HCT116 (cell line): ENCODE measurements at regions not wholly inside any gene's neighbourhood (a gene's known extent, or its start where the extent isn't known, plus 50 kb on each side); places are given as distances from the start of the nearest gene placed in this dataset.
A peak's percentile ranks its signal among the peaks of the same experiment; 100 is the strongest.

Source experiments
- ATAC-seq: fragments of 200-7000 bp; cut with Tn5 transposase; 2 replicates; pipeline ENCODE4 v1.9.1; 2020; ENCODE audit warnings: mild to moderate bottlenecking, moderate library complexity
- BruUV-seq: library from RNA; stranded (reverse); fragments of 400-500 nt; replicated peaks from 2 replicates; lab custom pipeline; 2021; lab: Mats Ljungman, UMichigan
- CTCF ChIA-PET: fragments of 300-600 bp; sonication (Branson Sonifier 250); formaldehyde crosslinking; loops from one replicate; lab custom pipeline; 2021; ENCODE audit warnings: antibody characterized with exemption; lab: Charles Lee
- POLR2A ChIA-PET: fragments of 300-600, 350-600 bp; sonication (Branson Sonifier 250); formaldehyde crosslinking; loops from one replicate; lab custom pipeline; 2021; ENCODE audit warnings: antibody characterized with exemption; lab: Charles Lee
- RAD21 ChIA-PET, 2 experiments: fragments of 300-600 bp; sonication (Branson Sonifier 250); formaldehyde crosslinking; loops; one replicate each; lab custom pipeline; 2023; ENCODE audit warnings: low total read pairs in 2 of 2; ENCODE audit not compliant: uncharacterized antibody in 2 of 2, unreplicated experiment in 2 of 2, low non-redundant PET in 1 of 2; lab: Charles Lee
- DNase-seq: peaks from one replicate; pipeline ENCODE4 v3.0.0-alpha.2; 2010; ENCODE audit warnings: low read depth, low spot score
- H2AFZ ChIP-seq: fragments of 200-600 bp; shearing (Covaris generic), sonication (generic); 2 replicates; pipeline ENCODE4 v1.6.1; 2017; ENCODE audit warnings: low read depth, mixed run types, mixed read lengths, antibody characterized with exemption, low read length; ENCODE audit not compliant: poor library complexity, severe bottlenecking
- H3K27ac ChIP-seq: 2 replicates; pipeline ENCODE4 v1.5.1; 2012; ENCODE audit warnings: low read depth, low read length
- H3K27me3 ChIP-seq: fragments of 200-600 bp; sonication (generic); 2 replicates; pipeline ENCODE4 v1.6.1; 2016; ENCODE audit warnings: mixed run types, low read length, mixed read lengths; ENCODE audit not compliant: insufficient read depth
- H3K36me3 ChIP-seq, 2 experiments: fragments of 200-500 bp in 1 of 2; fragments of 200-600 bp in 1 of 2; sonication (Bioruptor generic) in 1 of 2; sonication (generic) in 1 of 2; 2 replicates each; pipeline versions ENCODE4 v1.5.1 to v1.6.1; 2014 to 2016; ENCODE audit warnings: low read length in 2 of 2, inconsistent platforms in 1 of 2, mixed read lengths in 1 of 2, mixed run types in 1 of 2; ENCODE audit not compliant: insufficient read depth in 2 of 2, control insufficient read depth in 1 of 2
- H3K4me1 ChIP-seq, 2 experiments: fragments of 200-600 bp in 1 of 2; sonication (generic) in 1 of 2; 2 replicates each; pipeline versions ENCODE4 v1.5.1 to v1.6.1; 2012 to 2017; ENCODE audit warnings: low read length in 2 of 2, inconsistent platforms in 1 of 2, mild to moderate bottlenecking in 1 of 2, mixed read lengths in 1 of 2, mixed run types in 1 of 2, moderate library complexity in 1 of 2; ENCODE audit not compliant: insufficient read depth in 2 of 2, control insufficient read depth in 1 of 2
- H3K4me2 ChIP-seq: fragments of 200-600 bp; sonication (generic); 2 replicates; pipeline ENCODE4 v1.6.1; 2017; ENCODE audit warnings: mixed run types, low read length, mixed read lengths
- H3K4me3 ChIP-seq, 2 experiments: fragments of 200-600 bp in 1 of 2; sonication (generic) in 1 of 2; replicated peaks in 1 of 2; 2 replicates each; pipeline ENCODE4 v1.5.1; 2011 to 2016; ENCODE audit warnings: low read length in 2 of 2, control low read depth in 1 of 2, low read depth in 1 of 2, mild to moderate bottlenecking in 1 of 2, mixed read lengths in 1 of 2, mixed run types in 1 of 2
- H3K79me2 ChIP-seq: fragments of 200-600 bp; sonication (generic); 2 replicates; pipeline ENCODE4 v1.6.1; 2017; ENCODE audit warnings: mild to moderate bottlenecking, mixed run types, low read length, moderate library complexity, mixed read lengths; ENCODE audit not compliant: insufficient read depth
- H3K9ac ChIP-seq: fragments of 200-600 bp; sonication (generic); 2 replicates; pipeline ENCODE4 v1.6.1; 2016; ENCODE audit warnings: low read length, mixed read lengths
- H3K9me2 ChIP-seq: fragments of 200-600 bp; sonication (generic), shearing (Covaris generic); 2 replicates; pipeline ENCODE4 v1.6.1; 2017; ENCODE audit warnings: mixed run types, mild to moderate bottlenecking, moderate library complexity; ENCODE audit not compliant: insufficient read depth
- H3K9me3 ChIP-seq, 2 experiments: fragments of 200-500 bp in 1 of 2; fragments of 200-600 bp in 1 of 2; sonication (Bioruptor generic) in 1 of 2; sonication (generic) in 1 of 2; 2 replicates each; pipeline ENCODE4 v1.6.1; 2014 to 2017; ENCODE audit warnings: low read length in 2 of 2, mixed read lengths in 2 of 2, inconsistent platforms in 1 of 2, low read depth in 1 of 2, mild to moderate bottlenecking in 1 of 2, mixed run types in 1 of 2, moderate library complexity in 1 of 2; ENCODE audit not compliant: control insufficient read depth in 1 of 2, insufficient read depth in 1 of 2
- H4K20me1 ChIP-seq: fragments of 200-600 bp; sonication (generic), shearing (Covaris generic); 2 replicates; pipeline ENCODE4 v1.6.1; 2017; ENCODE audit warnings: mixed run types, mild to moderate bottlenecking, moderate library complexity; ENCODE audit not compliant: insufficient read depth
- ATF3 ChIP-seq: IDR thresholded peaks from 2 replicates; pipeline ENCODE4 v1.6.1; 2012
- CBX3 ChIP-seq: IDR thresholded peaks from 2 replicates; pipeline ENCODE4 v1.6.1; 2012; ENCODE audit warnings: low read depth
- CEBPB ChIP-seq: IDR thresholded peaks from 2 replicates; pipeline ENCODE4 v1.6.1; 2012; ENCODE audit warnings: low read depth
- EGR1 ChIP-seq: IDR thresholded peaks from 2 replicates; pipeline ENCODE4 v1.6.1; 2012; ENCODE audit warnings: low read depth
- EZH2 ChIP-seq: fragments of 200-600 bp; sonication (generic); IDR thresholded peaks from 2 replicates; pipeline ENCODE4 v1.6.1; 2017; ENCODE audit warnings: antibody characterized with exemption, mixed run types
- EZH2phosphoT487 ChIP-seq: fragments of 200-600 bp; IDR thresholded peaks from 2 replicates; pipeline ENCODE4 v1.6.1; 2018; ENCODE audit warnings: antibody characterized with exemption, borderline replicate concordance
- FOSL1 ChIP-seq: IDR thresholded peaks from 2 replicates; pipeline ENCODE4 v1.6.1; 2012; ENCODE audit warnings: low read depth
- JUND ChIP-seq: IDR thresholded peaks from 2 replicates; pipeline ENCODE4 v1.6.1; 2012
- MAX ChIP-seq: IDR thresholded peaks from 2 replicates; pipeline ENCODE4 v1.6.1; 2012
- POLR2A ChIP-seq: IDR thresholded peaks from 2 replicates; pipeline ENCODE4 v1.7.0; 2011; ENCODE audit warnings: borderline replicate concordance; ENCODE audit not compliant: insufficient read depth, insufficient read length; ENCODE audit errors: extremely low read depth
- POLR2AphosphoS5 ChIP-seq: IDR thresholded peaks from 2 replicates; pipeline ENCODE4 v1.6.1; 2011; ENCODE audit warnings: mild to moderate bottlenecking, low read depth, low read length, moderate library complexity
- RAD21 ChIP-seq: IDR thresholded peaks from 2 replicates; pipeline ENCODE4 v1.6.1; 2012; ENCODE audit warnings: low read depth, mild to moderate bottlenecking
- SIN3A ChIP-seq: IDR thresholded peaks from 2 replicates; pipeline ENCODE4 v1.6.1; 2012; ENCODE audit warnings: low read depth
- SP1 ChIP-seq: IDR thresholded peaks from 2 replicates; pipeline ENCODE4 v1.6.1; 2012; ENCODE audit warnings: low read depth
- TCF7L2 ChIP-seq: IDR thresholded peaks from 2 replicates; pipeline ENCODE4 v1.7.0; 2011; ENCODE audit warnings: borderline replicate concordance, inconsistent platforms; ENCODE audit not compliant: insufficient read depth, insufficient read length; ENCODE audit errors: extremely low read depth
- YY1 ChIP-seq: IDR thresholded peaks from 2 replicates; pipeline ENCODE4 v1.6.1; 2011; ENCODE audit warnings: low read length, low read depth, moderate library complexity, mild to moderate bottlenecking; ENCODE audit not compliant: insufficient replicate concordance; ENCODE audit errors: extremely low read depth
- ZFX ChIP-seq: fragments of 450-650 bp; IDR thresholded peaks from 2 replicates; pipeline ENCODE4 v1.6.1; 2017
- ZNF274 ChIP-seq: fragments of 200-500 bp; sonication (Bioruptor generic); IDR thresholded peaks from 2 replicates; pipeline ENCODE4 v1.6.1; 2014; ENCODE audit warnings: mild to moderate bottlenecking, low read depth, low read length, inconsistent platforms
- intact Hi-C: fragments of 100-400 bp; cut with micrococcal nuclease; formaldehyde crosslinking; loops from 2 replicates; pipeline ENCODE4 v1.10.0; 2022

GRCh38 chr4:147340591-147341120, 140.2 kb upstream of the EDNRA start:
- TF ChIP-seq CBX3: no peak; the same call in 1 of the 2 replicates
- TF ChIP-seq ZNF274: no peak
- peak; percentile 84 for TF ChIP-seq TCF7L2
- 0 out of 2 replicates have a peak, but pooled peaks have one; percentile 1 for TF ChIP-seq SIN3A
- TF ChIP-seq ATF3: no peak
- peak; percentile 19; the same call in 1 of the 2 replicates for TF ChIP-seq MAX
- TF ChIP-seq POLR2A: no peak
- TF ChIP-seq CEBPB: 0 out of 2 replicates have a peak, but pooled peaks have one; percentile 3
- peak; percentile 61; the same call in 1 of the 2 replicates for TF ChIP-seq JUND
- DNase-seq: peak; percentile 78
- POLR2A ChIA-PET: no interaction called here

GRCh38 chr4:147343692-147344091, 137.2 kb upstream of the EDNRA start:
- Histone ChIP-seq H3K4me3 (no peak overlapping the region), H3K9me2 (no peaks in the 10 kb centered on the region), H3K4me1 (peaks cover 0 to 19% of the 10 kb centered on the region in 2 experiments; a peak in 2 of 4 replicates), H3K36me3 (no peaks in the 10 kb centered on the region), H3K4me2 (no peak overlapping the region), H3K27me3 (no peaks in the 10 kb centered on the region), H2AFZ (no peak overlapping the region), H3K79me2 (no peaks in the 10 kb centered on the region), H3K9ac (no peak overlapping the region), H4K20me1 (no peaks in the 10 kb centered on the region), H3K9me3 (no peaks in the 10 kb centered on the region), H3K27ac (no peak overlapping the region)
- ChIA-PET RAD21 (no interaction called here), CTCF (no interaction called here), POLR2A (no interaction called here)
- intact Hi-C loops: no loop called here
- no peak for TF ChIP-seq ZFX
- TF ChIP-seq SP1: no peak
- TF ChIP-seq YY1: no peak
- TF ChIP-seq EZH2phosphoT487: no peak
- TF ChIP-seq MAX: no peak
- no peak for TF ChIP-seq EZH2
- no peak for TF ChIP-seq JUND
- no peak for TF ChIP-seq POLR2AphosphoS5
- TF ChIP-seq RAD21: no peak
- TF ChIP-seq SIN3A: no peak
- TF ChIP-seq FOSL1: no peak
- no peak for TF ChIP-seq EGR1
- DNase-seq: no peak
- no peak for ATAC-seq
- no TSS peak for BruUV-seq

More at GRCh38 chr4:147340591-147341120, 140.2 kb upstream of the EDNRA start:
- no peaks in the 10 kb centered on the region for H3K79me2 ChIP-seq
- RAD21 ChIA-PET: no interaction called here
- no peak overlapping the region for H3K9ac ChIP-seq
- CTCF ChIA-PET: no interaction called here
- BruUV-seq: no TSS peak
- H3K4me3 ChIP-seq: no peak overlapping the region
- no peaks in the 10 kb centered on the region for H4K20me1 ChIP-seq
- H3K4me2 ChIP-seq: peak overlapping the region; percentile 48
- intact Hi-C loops: no loop called here
- no peaks in the 10 kb centered on the region for H3K36me3 ChIP-seq
- H3K9me2 ChIP-seq: no peaks in the 10 kb centered on the region
- H3K27ac ChIP-seq: no peak overlapping the region
- H3K9me3 ChIP-seq: no peaks in the 10 kb centered on the region
- peak; percentile 82 for ATAC-seq
- no peaks in the 10 kb centered on the region for H3K27me3 ChIP-seq
- peak overlapping the region; percentile 64 for H2AFZ ChIP-seq
- peaks cover 0 to 19% of the 10 kb centered on the region in 2 experiments; a peak in 2 of 4 replicates for H3K4me1 ChIP-seq
